Body of pancreas (tissue), 4 donors: ENCODE measurements at regions not wholly inside any gene's neighbourhood (a gene's known extent, or its start where the extent isn't known, plus 50 kb on each side); places are given as distances from the start of the nearest gene placed in this dataset.

ENCODE experiments used
- POLR2A ChIP-seq, 3 donors: fragments of 450-650 bp; IDR thresholded peaks; one replicate each; pipeline ENCODE4 v1.6.1; 2016; ENCODE audit warnings: antibody characterized with exemption in 3 of 3, mild to moderate bottlenecking in 2 of 3
- TF ChIP-seq, protein P1 (sequence below), 7 experiments: fragments of 450-650 bp in 4 of 7; fragments of 200-600 bp in 3 of 7; sonication (generic) in 3 of 7; IDR thresholded peaks; one replicate each; pipeline ENCODE4 v1.5.1; 2016 to 2019; ENCODE audit warnings: antibody characterized with exemption in 7 of 7

DNA sequence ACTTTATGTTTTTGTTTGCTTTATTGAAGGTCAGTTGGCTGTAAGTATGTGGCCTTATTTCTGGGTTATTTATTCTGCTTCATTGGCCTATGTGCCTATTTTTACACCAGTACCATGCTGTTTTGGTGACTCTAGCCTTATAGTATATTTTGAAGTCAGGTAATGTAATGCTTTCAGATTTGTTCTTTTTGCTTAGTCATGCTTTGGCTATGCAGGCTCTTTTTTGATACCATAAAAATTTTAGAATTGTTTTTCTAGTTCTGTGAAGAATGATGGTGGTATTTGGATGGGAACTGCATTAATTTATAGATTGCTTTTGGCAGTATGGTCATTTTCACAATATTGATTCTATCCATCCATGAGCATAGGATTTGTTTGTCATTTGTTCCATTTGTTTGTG, 63.5 kb upstream of the TTC14 start:
- TF ChIP-seq, protein P1, sequence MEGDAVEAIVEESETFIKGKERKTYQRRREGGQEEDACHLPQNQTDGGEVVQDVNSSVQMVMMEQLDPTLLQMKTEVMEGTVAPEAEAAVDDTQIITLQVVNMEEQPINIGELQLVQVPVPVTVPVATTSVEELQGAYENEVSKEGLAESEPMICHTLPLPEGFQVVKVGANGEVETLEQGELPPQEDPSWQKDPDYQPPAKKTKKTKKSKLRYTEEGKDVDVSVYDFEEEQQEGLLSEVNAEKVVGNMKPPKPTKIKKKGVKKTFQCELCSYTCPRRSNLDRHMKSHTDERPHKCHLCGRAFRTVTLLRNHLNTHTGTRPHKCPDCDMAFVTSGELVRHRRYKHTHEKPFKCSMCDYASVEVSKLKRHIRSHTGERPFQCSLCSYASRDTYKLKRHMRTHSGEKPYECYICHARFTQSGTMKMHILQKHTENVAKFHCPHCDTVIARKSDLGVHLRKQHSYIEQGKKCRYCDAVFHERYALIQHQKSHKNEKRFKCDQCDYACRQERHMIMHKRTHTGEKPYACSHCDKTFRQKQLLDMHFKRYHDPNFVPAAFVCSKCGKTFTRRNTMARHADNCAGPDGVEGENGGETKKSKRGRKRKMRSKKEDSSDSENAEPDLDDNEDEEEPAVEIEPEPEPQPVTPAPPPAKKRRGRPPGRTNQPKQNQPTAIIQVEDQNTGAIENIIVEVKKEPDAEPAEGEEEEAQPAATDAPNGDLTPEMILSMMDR (IDR thresholded peaks at IDR 0.05): no peak
- TF ChIP-seq POLR2A (IDR thresholded peaks at IDR 0.05): no peak
